IMR-90 (cell line): ENCODE measurements at regions not wholly inside any gene's neighbourhood (a gene's known extent, or its start where the extent isn't known, plus 50 kb on each side); places are given as distances from the start of the nearest gene placed in this dataset.

Source experiments
- ATAC-seq: fragments of 200-7000 bp; cut with Tn5 transposase; 2 replicates; pipeline ENCODE4 v1.9.1; 2020; ENCODE audit warnings: low read depth, mild to moderate bottlenecking, moderate library complexity
- BruUV-seq: library from RNA; stranded (reverse); fragments of 400-500 nt; replicated peaks from 2 replicates; lab custom pipeline; 2021; lab: Mats Ljungman, UMichigan
- CTCF ChIA-PET: fragments of 300-600 bp; formaldehyde crosslinking; extraction: SDS; loops from one replicate; lab custom pipeline; 2021; ENCODE audit warnings: antibody characterized with exemption; lab: Yijun Ruan, JAX
- POLR2A ChIA-PET: fragments of 300-600 bp; sonication (Branson Sonifier 250); formaldehyde crosslinking; loops from one replicate; lab custom pipeline; 2022; ENCODE audit warnings: antibody characterized with exemption; ENCODE audit not compliant: unreplicated experiment; lab: Charles Lee
- DNase-seq: peaks from one replicate; pipeline ENCODE4 v3.0.0; 2013
- H2AFZ ChIP-seq: replicated peaks from 2 replicates; pipeline ENCODE3; 2013; ENCODE audit warnings: low read length, mild to moderate bottlenecking; ENCODE audit not compliant: poor library complexity
- H2AK5ac ChIP-seq: 2 replicates; pipeline ENCODE4 v1.6.1; 2013; ENCODE audit warnings: low read depth, low read length, inconsistent platforms
- H2AK9ac ChIP-seq: replicated peaks from 2 replicates; pipeline ENCODE3; 2013; ENCODE audit warnings: mild to moderate bottlenecking, low read depth, low read length, moderate library complexity; ENCODE audit not compliant: poor library complexity
- H2BK120ac ChIP-seq: 2 replicates; pipeline ENCODE4 v1.6.1; 2013; ENCODE audit warnings: low read depth, low read length, inconsistent platforms
- H2BK15ac ChIP-seq: 3 replicates; pipeline ENCODE4 v1.6.1; 2013; ENCODE audit warnings: low read depth, low read length, inconsistent platforms
- H2BK20ac ChIP-seq: 2 replicates; pipeline ENCODE4 v1.6.1; 2013; ENCODE audit warnings: low read depth, mild to moderate bottlenecking, inconsistent platforms, low read length, moderate library complexity
- H2BK5ac ChIP-seq: 2 replicates; pipeline ENCODE4 v1.6.1; 2013; ENCODE audit warnings: mild to moderate bottlenecking, low read depth, low read length, inconsistent platforms; ENCODE audit not compliant: poor library complexity, severe bottlenecking
- H3K14ac ChIP-seq: replicated peaks from 2 replicates; pipeline ENCODE4 v1.6.1; 2013; ENCODE audit warnings: low read depth, low read length, inconsistent platforms
- H3K18ac ChIP-seq: 2 replicates; pipeline ENCODE4 v1.6.1; 2013; ENCODE audit warnings: low read depth, low read length, control low read depth
- H3K23ac ChIP-seq: 2 replicates; pipeline ENCODE4 v1.6.1; 2013; ENCODE audit warnings: low read depth, low read length, inconsistent platforms
- H3K27ac ChIP-seq: 2 replicates; pipeline ENCODE4 v1.5.1; 2013; ENCODE audit warnings: mild to moderate bottlenecking, control low read depth, low read length; ENCODE audit not compliant: insufficient read depth
- H3K27me3 ChIP-seq: 2 replicates; pipeline ENCODE4 v1.6.1; 2013; ENCODE audit warnings: low read length; ENCODE audit not compliant: control insufficient read depth, insufficient read depth
- H3K36me3 ChIP-seq: 2 replicates; pipeline ENCODE4 v1.6.1; 2013; ENCODE audit warnings: low read length, mixed read lengths; ENCODE audit not compliant: control insufficient read depth, insufficient read depth
- H3K4ac ChIP-seq: 2 replicates; pipeline ENCODE4 v1.6.1; 2013; ENCODE audit warnings: low read depth, low read length, inconsistent platforms
- H3K4me1 ChIP-seq: 2 replicates; pipeline ENCODE4 v1.6.1; 2013; ENCODE audit warnings: low read length, mixed read lengths; ENCODE audit not compliant: control insufficient read depth, insufficient read depth
- H3K4me2 ChIP-seq: 2 replicates; pipeline ENCODE4 v1.6.1; 2013; ENCODE audit warnings: low read depth, mild to moderate bottlenecking, control low read depth, low read length, moderate library complexity
- H3K4me3 ChIP-seq: 2 replicates; pipeline ENCODE4 v1.5.1; 2013; ENCODE audit warnings: low read depth, mild to moderate bottlenecking, control low read depth, low read length, moderate library complexity; ENCODE audit not compliant: insufficient read depth
- H3K56ac ChIP-seq: 2 replicates; pipeline ENCODE4 v1.6.1; 2013; ENCODE audit warnings: low read length, inconsistent platforms; ENCODE audit not compliant: insufficient read depth; ENCODE audit errors: extremely low read depth
- H3K79me1 ChIP-seq, 2 experiments: 2 replicates each; pipeline ENCODE4 v1.6.1; 2013; ENCODE audit warnings: low read length in 2 of 2, inconsistent platforms in 1 of 2, low read depth in 1 of 2
- H3K9ac ChIP-seq: 2 replicates; pipeline ENCODE4 v1.6.1; 2013; ENCODE audit warnings: low read depth, low read length, control low read depth
- H3K9me1 ChIP-seq: 2 replicates; pipeline ENCODE4 v1.6.1; 2013; ENCODE audit warnings: low read length, inconsistent platforms; ENCODE audit not compliant: insufficient read depth
- H3K9me3 ChIP-seq: 2 replicates; pipeline ENCODE4 v1.6.1; 2013; ENCODE audit warnings: low read length; ENCODE audit not compliant: control insufficient read depth, insufficient read depth
- H4K20me1 ChIP-seq: 2 replicates; pipeline ENCODE4 v1.6.1; 2013; ENCODE audit warnings: low read length, inconsistent platforms; ENCODE audit not compliant: insufficient read depth
- H4K5ac ChIP-seq: 2 replicates; pipeline ENCODE4 v1.6.1; 2013; ENCODE audit warnings: mild to moderate bottlenecking, low read depth, low read length, control low read depth
- H4K8ac ChIP-seq, 2 experiments: 2 replicates each; pipeline ENCODE4 v1.6.1; 2013; ENCODE audit warnings: low read depth in 2 of 2, low read length in 2 of 2, control low read depth in 1 of 2, inconsistent platforms in 1 of 2
- H4K91ac ChIP-seq: 2 replicates; pipeline ENCODE4 v1.6.1; 2013; ENCODE audit warnings: low read depth, low read length, inconsistent platforms; ENCODE audit not compliant: insufficient read depth
- BHLHE40 ChIP-seq: fragments of 150-350 bp; IDR thresholded peaks from 2 replicates; pipeline ENCODE4 v1.6.1; 2016; ENCODE audit warnings: mild to moderate bottlenecking, low read depth, low read length
- CEBPB ChIP-seq: IDR thresholded peaks from 2 replicates; pipeline ENCODE4 v1.6.1; 2012; ENCODE audit warnings: low read depth, low read length, improper control_type of control experiment
- CHD1 ChIP-seq: IDR thresholded peaks from 2 replicates; pipeline ENCODE4 v1.6.1; 2012; ENCODE audit warnings: low read depth, low read length, improper control_type of control experiment
- CTCF ChIP-seq: conservative IDR thresholded peaks from 2 replicates; pipeline ENCODE4 v1.5.1; 2012; ENCODE audit warnings: mild to moderate bottlenecking, low read depth, low read length, improper control_type of control experiment
- ELK1 ChIP-seq: fragments of 150-350 bp; IDR thresholded peaks from 2 replicates; pipeline ENCODE4 v1.6.1; 2016; ENCODE audit warnings: low read depth, mild to moderate bottlenecking, low read length, moderate library complexity, borderline replicate concordance
- FOS ChIP-seq: fragments of 150-350 bp; IDR thresholded peaks from 2 replicates; pipeline ENCODE4 v1.6.1; 2016; ENCODE audit warnings: low read depth, low read length
- MAFK ChIP-seq: IDR thresholded peaks from 2 replicates; pipeline ENCODE4 v1.6.1; 2012; ENCODE audit warnings: low read depth, low read length, improper control_type of control experiment
- MAZ ChIP-seq: IDR thresholded peaks from 2 replicates; pipeline ENCODE4 v1.6.1; 2012; ENCODE audit warnings: low read depth, mild to moderate bottlenecking, low read length, improper control_type of control experiment, moderate library complexity, borderline replicate concordance
- MXI1 ChIP-seq: IDR thresholded peaks from 2 replicates; pipeline ENCODE4 v1.6.1; 2012; ENCODE audit warnings: low read depth, mild to moderate bottlenecking, low read length, moderate library complexity, borderline replicate concordance
- NFE2L2 ChIP-seq: fragments of 150-350 bp; IDR thresholded peaks from 2 replicates; pipeline ENCODE4 v1.6.1; 2016; ENCODE audit warnings: low read depth, mild to moderate bottlenecking, low read length
- POLR2A ChIP-seq: IDR thresholded peaks from 2 replicates; pipeline ENCODE4 v1.6.1; 2012; ENCODE audit warnings: mild to moderate bottlenecking, low read depth, low read length
- RAD21 ChIP-seq: IDR thresholded peaks from 2 replicates; pipeline ENCODE4 v1.6.1; 2012; ENCODE audit warnings: low read length, improper control_type of control experiment
- RCOR1 ChIP-seq: IDR thresholded peaks from 2 replicates; pipeline ENCODE4 v1.6.1; 2012; ENCODE audit warnings: mild to moderate bottlenecking, low read length, improper control_type of control experiment; ENCODE audit not compliant: insufficient replicate concordance
- RFX5 ChIP-seq: IDR thresholded peaks from 2 replicates; pipeline ENCODE4 v1.8.0; 2012; ENCODE audit warnings: low read depth, mild to moderate bottlenecking, low read length, moderate library complexity
- SMC3 ChIP-seq: fragments of 150-350 bp; IDR thresholded peaks from 2 replicates; pipeline ENCODE4 v1.6.1; 2016; ENCODE audit warnings: low read depth, mild to moderate bottlenecking, antibody characterized with exemption, low read length, moderate library complexity
- WGBS, 2 experiments: methylation state at CpG; one replicate each; pipeline versions ENCODE4 v1.1.5 to v1.1.7; 2013; ENCODE audit warnings: missing lambda C conversion rate in 2 of 2; ENCODE audit not compliant: insufficient read length in 1 of 2; ENCODE audit errors: extremely low coverage in 2 of 2; 5-methylcytosine and 5-hydroxymethylcytosine counted together
- dilution Hi-C: fragments of 300-500 bp; cut with HindIII; formaldehyde crosslinking; loops from one replicate; pipeline ENCODE4 v1.14.3; 2018; ENCODE audit warnings: low sequenced_read_pairs; ENCODE audit not compliant: unreplicated experiment
- in situ Hi-C: fragments of 300-500 bp; cut with MboI; formaldehyde crosslinking; loops from 3 replicates; pipeline ENCODE4 v1.14.3; 2019; ENCODE audit warnings: low sequenced_read_pairs, inconsistent platforms, mixed read lengths
- intact Hi-C: fragments of 100-400 bp; cut with micrococcal nuclease; formaldehyde crosslinking; loops from 2 replicates; pipeline ENCODE4 v1.10.0; 2022
- TF ChIP-seq, protein P1 (sequence below): fragments of 150-350 bp; IDR thresholded peaks from 2 replicates; pipeline ENCODE4 v1.6.1; 2017; ENCODE audit warnings: mild to moderate bottlenecking, antibody characterized with exemption, low read length, low read depth

GRCh38 chr2:128654408-128654807 is 335.7 kb upstream of the HS6ST1 start:
- dilution Hi-C loops, result no loop called here
- ATAC-seq (no peak), DNase-seq (no peak)
- Histone ChIP-seq H2BK20ac (no peak overlapping the region), H2BK15ac (no peak overlapping the region), H3K9me3 (no peaks in the 10 kb centered on the region), H2BK120ac (no peak overlapping the region), H3K56ac (no peak overlapping the region), H3K4ac (no peak overlapping the region), H4K8ac (no peak overlapping the region), H3K79me1 (no peaks in the 10 kb centered on the region), H3K36me3 (no peaks in the 10 kb centered on the region), H3K4me3 (no peak overlapping the region), H3K23ac (no peak overlapping the region), H2AK5ac (no peak overlapping the region), H2AK9ac (no peak overlapping the region), H3K27ac (no peak overlapping the region), H3K14ac (no peak overlapping the region), H4K5ac (no peak overlapping the region), H2AFZ (no peak overlapping the region), H3K27me3 (peaks cover 8% of the 10 kb centered on the region), H4K91ac (no peak overlapping the region), H3K9ac (no peak overlapping the region), H2BK5ac (no peak overlapping the region), H3K9me1 (no peaks in the 10 kb centered on the region), H3K4me2 (no peak overlapping the region), H3K4me1 (no peaks in the 10 kb centered on the region), H3K18ac (no peak overlapping the region), H4K20me1 (no peaks in the 10 kb centered on the region)
- CTCF ChIA-PET, result interaction anchor here (0.6 kb wide), 1 partner anchor 120 kb away, joined by 3 read pairs; no protein-coding TSS in a partner anchor
- no peak for TF ChIP-seq RAD21
- no peak for TF ChIP-seq ELK1
- no peak for TF ChIP-seq SMC3
- no peak for TF ChIP-seq POLR2A
- no peak for TF ChIP-seq MAFK
- TF ChIP-seq, protein P1, sequence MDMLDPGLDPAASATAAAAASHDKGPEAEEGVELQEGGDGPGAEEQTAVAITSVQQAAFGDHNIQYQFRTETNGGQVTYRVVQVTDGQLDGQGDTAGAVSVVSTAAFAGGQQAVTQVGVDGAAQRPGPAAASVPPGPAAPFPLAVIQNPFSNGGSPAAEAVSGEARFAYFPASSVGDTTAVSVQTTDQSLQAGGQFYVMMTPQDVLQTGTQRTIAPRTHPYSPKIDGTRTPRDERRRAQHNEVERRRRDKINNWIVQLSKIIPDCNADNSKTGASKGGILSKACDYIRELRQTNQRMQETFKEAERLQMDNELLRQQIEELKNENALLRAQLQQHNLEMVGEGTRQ, result no peak
- TF ChIP-seq CEBPB, result no peak
- no peak for TF ChIP-seq RFX5
- no peak for TF ChIP-seq NFE2L2
- no peak for TF ChIP-seq MXI1
- no peak for TF ChIP-seq FOS
- TF ChIP-seq MAZ, result no peak
- no peak for TF ChIP-seq BHLHE40
- no peak for TF ChIP-seq RCOR1
- TF ChIP-seq CHD1, result no peak
- TF ChIP-seq CTCF, result no peak
- no CpG with 5 or more reads among the region's 5 CpGs for WGBS, 2 experiments
- POLR2A ChIA-PET, result no interaction called here
- in situ Hi-C loops, result no loop called here
- intact Hi-C loops, result no loop called here
- BruUV-seq, result no TSS peak
